ENCODE measurements at regions not wholly inside any gene's neighbourhood (a gene's known extent, or its start where the extent isn't known, plus 50 kb on each side); places are given as distances from the start of the nearest gene placed in this dataset.

GRCh38 chr1:79682478-79682877, 675.9 kb upstream of the ADGRL4 start:
- TF ChIP-seq CTCF (IDR thresholded peaks at IDR 0.05; ENCODE audit: low read length) (no peak), EZH2 (IDR thresholded peaks at IDR 0.05; ENCODE audit: borderline replicate concordance, low read length) (no peak)
